ENCODE measurements at regions not wholly inside any gene's neighbourhood (a gene's known extent, or its start where the extent isn't known, plus 50 kb on each side); places are given as distances from the start of the nearest gene placed in this dataset.

- in situ Hi-C loops (cut with HindIII; ENCODE audit: extremely low pct_ligation_motif_present, low pct_unique_long_range_greater_than_20kb) (no loop called here), intact Hi-C loops (cut with micrococcal nuclease; ENCODE audit: unreplicated experiment) (no loop called here)
- Histone ChIP-seq H3K9me3 (ENCODE audit: low read length) (no peaks in the 10 kb centered on the region), H3K27me3 (ENCODE audit: control insufficient read depth in 1 of 2, insufficient read depth in 2 of 2, low read length in 2 of 2) (no peaks in the 10 kb centered on the region), H3K4me3 (replicated peaks in 1 of 3; ENCODE audit: insufficient read depth in 1 of 3, low read depth in 2 of 3, low read length in 3 of 3) (no peak overlapping the region), H3K27ac (ENCODE audit: extremely low read length, insufficient read depth, low read length) (no peak overlapping the region), H3K36me3 (replicated peaks in 1 of 2; ENCODE audit: control insufficient read depth in 1 of 2, insufficient read depth in 2 of 2, low read length in 2 of 2) (no peaks in the 10 kb centered on the region), H3K4me2 (ENCODE audit: low read depth, low read length) (no peak overlapping the region), H3K4me1 (ENCODE audit: insufficient read depth, low read length) (peaks cover 45% of the 10 kb centered on the region), H4K20me1 (ENCODE audit: insufficient read depth, low read length) (no peaks in the 10 kb centered on the region), H3K79me2 (ENCODE audit: insufficient read depth, low read length) (no peaks in the 10 kb centered on the region), H2AFZ (ENCODE audit: low read length) (no peak overlapping the region), H3K9ac (ENCODE audit: insufficient read depth, low read depth, low read length) (no peak overlapping the region)
- ChIA-PET CTCF (ENCODE audit: low intra/inter-chr PET ratio, low total read pairs) (no interaction called here), POLR2A (no interaction called here)
- FAIRE-seq (no peak), ATAC-seq (no peak), DNase-seq (ENCODE audit: low spot score) (peak; percentile 18)
- no TSS peak for BruUV-seq (replicated peaks)
- 90% methylated on average over 4 of the region's 4 CpGs for WGBS (ENCODE audit: low lambda C conversion rate)
- TF ChIP-seq TOPORS (CRISPR knock-in tag; IDR thresholded peaks at IDR 0.05): no peak
- TF ChIP-seq KMT2A (CRISPR knock-in tag; IDR thresholded peaks at IDR 0.05): no peak
- TF ChIP-seq CEBPB (IDR thresholded peaks at IDR 0.05; ENCODE audit: borderline replicate concordance, low read depth, low read length): peak; percentile 81
- no peak for TF ChIP-seq ZNF484 (CRISPR knock-in tag; IDR thresholded peaks at IDR 0.05; ENCODE audit: borderline replicate concordance, low read depth)
- no peak for TF ChIP-seq SP2 (CRISPR knock-in tag; IDR thresholded peaks at IDR 0.05)
- TF ChIP-seq NFIB (CRISPR knock-in tag; IDR thresholded peaks at IDR 0.05; ENCODE audit: borderline replicate concordance): no peak
- no peak for TF ChIP-seq NR2F1 (CRISPR knock-in tag; IDR thresholded peaks at IDR 0.05)
- TF ChIP-seq ZNF232 (CRISPR knock-in tag; IDR thresholded peaks at IDR 0.05; ENCODE audit: borderline replicate concordance): no peak
- peak; percentile 76; the same call in 1 of the 2 replicates for TF ChIP-seq ZNF644 (CRISPR knock-in tag; IDR thresholded peaks at IDR 0.05; ENCODE audit: low read depth)
- TF ChIP-seq NKX3-1 (CRISPR knock-in tag; IDR thresholded peaks at IDR 0.05): no peak
- no peak for TF ChIP-seq ZBTB1 (CRISPR knock-in tag; IDR thresholded peaks at IDR 0.05; ENCODE audit: borderline replicate concordance)
- TF ChIP-seq FOSL2 (CRISPR knock-in tag; IDR thresholded peaks at IDR 0.05): peak; percentile 40; the same call in 1 of the 2 replicates
- TF ChIP-seq ZNF160 (CRISPR knock-in tag; IDR thresholded peaks at IDR 0.05): no peak
- no peak for TF ChIP-seq ATAD3A (CRISPR knock-in tag; IDR thresholded peaks at IDR 0.05)
- TF ChIP-seq RCOR2 (CRISPR knock-in tag; IDR thresholded peaks at IDR 0.05): no peak
- TF ChIP-seq ZNF34 (CRISPR knock-in tag; IDR thresholded peaks at IDR 0.05; ENCODE audit: borderline replicate concordance): no peak
- TF ChIP-seq HMG20A (CRISPR knock-in tag; IDR thresholded peaks at IDR 0.05; ENCODE audit: borderline replicate concordance): 0 out of 2 replicates have a peak, but pooled peaks have one; percentile 22
- TF ChIP-seq BCL6 (CRISPR knock-in tag; IDR thresholded peaks at IDR 0.05): 0 out of 2 replicates have a peak, but pooled peaks have one; percentile 17
- TF ChIP-seq ZNF563 (CRISPR knock-in tag; IDR thresholded peaks at IDR 0.05): no peak
- TF ChIP-seq ZBTB33 (CRISPR knock-in tag; IDR thresholded peaks at IDR 0.05): no peak
- TF ChIP-seq PRDM10 (CRISPR knock-in tag; IDR thresholded peaks at IDR 0.05; ENCODE audit: low read depth): no peak
These were observed 117.8 kb upstream of the NEDD9 start for GRCh38 chr6:11350294-11350693.

All from HepG2 (cell line).